Muscle of arm (tissue), 1 donor: ENCODE measurements at regions not wholly inside any gene's neighbourhood (a gene's known extent, or its start where the extent isn't known, plus 50 kb on each side); places are given as distances from the start of the nearest gene placed in this dataset.

Experiments used
- DNase-seq: peaks from one replicate; pipeline ENCODE4 v3.0.0-alpha.2; 2013

GRCh38 chr10:88082806-88083596 lies 219.6 kb downstream of the PTEN start:
- DNase-seq, result no peak

GRCh38 chr10:88083597-88083989 lies 220.2 kb downstream of the PTEN start:
- no peak for DNase-seq

GRCh38 chr10:88086187-88086960 lies 222.9 kb downstream of the PTEN start:
- DNase-seq, result no peak

GRCh38 chr10:88088441-88089340 lies 225.3 kb downstream of the PTEN start:
- no peak for DNase-seq

- no peak for DNase-seq
Observed at GRCh38 chr10:88089498-88089897, 226.1 kb downstream of the PTEN start.

GRCh38 chr10:88090568-88091214 lies 227.3 kb downstream of the PTEN start:
- no peak for DNase-seq

GRCh38 chr10:88091490-88092061 lies 228.2 kb downstream of the PTEN start:
- DNase-seq, result no peak

- no peak for DNase-seq
Observed at GRCh38 chr10:88092265-88092664, 228.8 kb downstream of the PTEN start.

- DNase-seq, result no peak
Observed at GRCh38 chr10:88092973-88093372, 229.5 kb downstream of the PTEN start.

GRCh38 chr10:88094795-88095194 lies 231.4 kb downstream of the PTEN start:
- DNase-seq, result no peak

- DNase-seq, result no peak
Observed at GRCh38 chr10:88095223-88095721, 231.8 kb downstream of the PTEN start.

- DNase-seq, result no peak
Observed at GRCh38 chr10:88095778-88096431, 232.5 kb downstream of the PTEN start.

GRCh38 chr10:88097092-88097516 lies 233.7 kb downstream of the PTEN start:
- DNase-seq, result no peak

GRCh38 chr10:88097536-88097935 lies 234.1 kb downstream of the PTEN start:
- DNase-seq, result no peak

- DNase-seq, result no peak
Observed at GRCh38 chr10:88100281-88100680, 236.9 kb downstream of the PTEN start.

- no peak for DNase-seq
Observed at GRCh38 chr10:88101666-88102065, 238.2 kb downstream of the PTEN start.

- DNase-seq, result no peak
Observed at GRCh38 chr10:88103576-88103975, 240.2 kb downstream of the PTEN start.

- no peak for DNase-seq
Observed at GRCh38 chr10:88104223-88104622, 240.8 kb downstream of the PTEN start.

GRCh38 chr10:88106366-88106765 lies 242.9 kb downstream of the PTEN start:
- no peak for DNase-seq

GRCh38 chr10:88107296-88108097 lies 244.1 kb downstream of the PTEN start:
- no peak for DNase-seq
